ENCODE measurements at regions not wholly inside any gene's neighbourhood (a gene's known extent, or its start where the extent isn't known, plus 50 kb on each side); places are given as distances from the start of the nearest gene placed in this dataset.

GRCh38 chrX:39527025-39527424 lies 570.7 kb downstream of the BCOR start:
- TF ChIP-seq CTCF (IDR thresholded peaks at IDR 0.05) (no peak), EP300 (IDR thresholded peaks at IDR 0.05) (no peak), POLR2A (IDR thresholded peaks at IDR 0.05) (no peak)
